Fibroblast of skin of left quadriceps (primary cell): ENCODE measurements at regions not wholly inside any gene's neighbourhood (a gene's known extent, or its start where the extent isn't known, plus 50 kb on each side); places are given as distances from the start of the nearest gene placed in this dataset.

ENCODE experiments used
- DNase-seq, 2 experiments: peaks; one replicate each; pipeline ENCODE4 v3.0.0-alpha.2; 2013; ENCODE audit warnings: low read depth in 2 of 2

- no peak for DNase-seq
Observed at GRCh38 chr2:37544591-37545031, 126.8 kb downstream of the CDC42EP3 start.

DNA sequence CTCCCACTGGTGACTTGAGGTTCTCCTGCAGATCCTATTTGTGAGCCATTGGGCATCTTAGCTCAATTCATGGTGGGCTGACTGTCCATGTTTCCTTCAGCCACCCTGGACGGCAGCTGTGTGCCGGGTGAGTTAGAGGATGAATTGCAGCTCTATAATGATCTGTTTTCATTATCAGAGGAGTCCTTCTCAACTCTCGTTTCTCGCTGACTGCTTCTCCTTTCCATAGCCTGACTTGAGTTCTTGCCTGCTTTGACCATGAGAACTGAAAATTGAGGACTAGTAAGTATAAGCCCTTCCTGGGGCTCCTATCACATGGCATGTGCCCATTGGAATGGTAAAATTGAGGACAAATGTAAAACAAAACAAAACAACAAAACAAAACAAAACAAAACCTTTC is 121.8 kb downstream of the CDC42EP3 start:
- DNase-seq, result no peak

DNA sequence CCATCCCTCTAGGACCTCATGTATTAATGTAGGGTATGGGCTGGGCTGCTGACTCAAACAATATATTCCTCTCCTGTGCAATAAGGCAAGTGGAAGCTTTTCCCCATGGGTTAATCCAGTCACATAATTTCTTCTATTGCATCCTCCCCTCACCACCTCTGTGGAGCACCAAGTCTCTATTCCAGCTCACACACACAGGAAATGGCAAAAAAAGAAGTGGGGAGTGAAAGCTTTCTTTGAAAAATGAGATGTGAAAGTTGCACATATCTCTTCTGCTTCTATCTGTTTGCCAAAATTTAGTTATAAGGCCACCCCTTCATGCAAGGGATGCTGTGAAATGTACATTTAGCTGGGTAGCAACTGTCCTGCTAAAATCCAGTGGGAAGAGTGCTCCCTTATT is 121.3 kb downstream of the CDC42EP3 start:
- no peak for DNase-seq

DNA sequence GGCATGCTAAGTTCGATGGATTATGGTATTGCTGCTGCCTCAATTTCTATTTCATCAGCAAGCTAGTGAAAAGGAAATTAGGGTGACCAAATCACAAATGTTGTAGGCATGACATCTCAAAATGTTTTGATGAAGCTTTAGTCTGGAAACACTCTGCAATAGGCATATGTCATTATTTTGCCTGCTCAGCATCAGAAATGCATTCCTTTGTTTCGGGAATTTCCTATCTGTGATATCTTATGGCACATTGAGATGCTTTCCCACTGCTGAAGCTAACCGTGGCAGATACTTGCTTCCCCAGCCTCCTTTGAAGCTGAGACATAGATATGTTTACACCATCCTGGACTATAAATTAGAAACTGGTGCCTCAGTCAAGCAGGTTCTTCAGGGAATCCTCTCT is 119.7 kb downstream of the CDC42EP3 start:
- DNase-seq, result no peak

DNA sequence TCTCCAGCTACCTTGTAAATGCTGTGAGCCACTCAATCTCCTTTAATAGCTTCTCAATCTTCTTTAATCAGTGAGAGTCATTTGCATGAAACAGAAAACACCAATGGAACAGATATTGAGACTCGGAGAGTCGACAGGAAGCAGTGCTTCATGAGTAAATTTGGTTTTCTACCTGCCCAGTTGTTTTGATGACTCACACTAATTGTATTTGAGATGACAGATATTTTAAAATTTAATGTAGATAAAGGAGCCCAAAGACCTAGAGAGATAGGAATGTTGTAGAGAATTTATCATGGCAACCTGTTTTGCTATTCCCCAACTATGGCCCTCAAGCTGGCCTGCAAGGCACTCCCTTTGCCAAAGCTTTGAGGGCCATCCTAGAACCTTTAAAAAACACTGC is 119.1 kb downstream of the CDC42EP3 start:
- DNase-seq, result no peak

GRCh38 chr2:37553411-37554154 is 117.9 kb downstream of the CDC42EP3 start:
- no peak for DNase-seq

DNA sequence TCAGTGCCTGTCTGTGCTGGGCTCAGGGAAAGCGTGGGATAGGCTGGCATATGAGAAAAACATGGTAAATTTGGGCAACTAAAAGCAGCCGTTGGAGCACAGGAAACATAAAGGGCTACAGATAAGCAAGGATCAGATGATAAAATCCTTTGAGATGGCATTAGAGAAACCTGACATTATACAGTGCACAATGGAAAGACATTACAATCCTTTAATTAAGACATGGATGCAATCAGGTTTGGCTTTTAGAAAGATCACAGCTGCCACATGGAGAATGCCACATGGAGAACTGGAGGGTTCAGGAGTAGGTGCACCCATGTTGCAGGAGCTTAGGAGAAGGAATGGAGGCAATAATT is 117.3 kb downstream of the CDC42EP3 start:
- no peak for DNase-seq

DNA sequence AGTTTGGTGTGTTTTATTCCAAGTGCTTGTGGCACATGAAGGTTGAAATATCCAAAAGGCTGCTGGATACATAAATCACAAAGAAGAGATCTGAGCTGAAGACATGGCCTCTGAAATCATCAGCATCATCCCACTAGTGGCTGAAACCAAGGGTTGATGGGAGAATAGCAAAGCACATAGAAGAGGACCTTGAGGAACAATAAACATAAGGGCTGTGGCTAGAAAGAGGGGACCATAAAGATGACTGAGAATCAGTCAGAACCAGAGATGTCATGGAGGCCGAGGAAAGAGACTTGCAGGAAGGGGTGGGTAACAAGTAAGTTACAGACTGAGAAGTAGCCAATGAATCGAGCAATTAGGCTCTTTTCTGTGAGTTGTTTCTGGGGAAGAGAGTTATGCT is 116.8 kb downstream of the CDC42EP3 start:
- no peak for DNase-seq

DNA sequence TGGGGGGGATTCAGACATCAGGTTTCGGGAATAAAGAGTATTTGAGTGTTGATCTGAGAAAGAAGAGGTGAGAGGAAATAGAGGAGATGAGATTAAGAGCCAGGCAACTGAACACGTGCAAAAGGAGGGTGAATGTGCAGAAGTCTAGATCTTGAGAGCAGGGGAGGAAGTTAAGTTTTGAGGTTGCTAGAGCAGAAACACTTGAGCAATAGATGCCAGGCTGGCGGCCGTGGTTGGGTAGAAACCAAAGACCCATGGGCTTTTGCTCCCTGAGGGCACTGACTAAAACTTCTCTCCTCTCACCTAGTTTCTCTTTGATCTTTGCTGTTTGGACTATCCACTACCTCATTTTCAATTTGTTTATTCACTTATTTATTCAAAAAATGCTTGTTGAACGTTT is 116.0 kb downstream of the CDC42EP3 start:
- DNase-seq, result no peak

DNA sequence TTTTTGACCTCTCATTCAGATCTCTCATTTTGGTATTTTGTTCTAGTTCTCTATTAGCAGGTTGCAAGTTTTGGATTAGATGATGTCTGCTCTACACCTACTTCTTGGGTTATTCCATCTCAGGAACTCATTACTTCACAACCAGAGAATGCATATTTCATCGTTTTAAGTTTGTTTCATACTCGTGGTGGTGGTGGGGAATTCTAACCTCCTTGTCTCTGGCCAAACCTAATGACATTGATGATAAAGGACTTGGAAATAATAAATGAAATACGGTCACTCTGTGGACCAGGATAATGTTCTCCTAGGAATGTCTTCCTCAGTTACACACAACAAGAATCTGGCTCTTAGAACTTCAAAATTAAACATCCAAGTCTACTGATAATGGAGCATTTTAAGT is 115.2 kb downstream of the CDC42EP3 start:
- no peak for DNase-seq

- DNase-seq, result no peak
Observed at GRCh38 chr2:37558623-37559022, 112.8 kb downstream of the CDC42EP3 start.

- no peak for DNase-seq
Observed at GRCh38 chr2:37560241-37560848, 111.1 kb downstream of the CDC42EP3 start.

GRCh38 chr2:37560863-37561614 is 110.4 kb downstream of the CDC42EP3 start:
- DNase-seq, result no peak

GRCh38 chr2:37561615-37562569 is 109.5 kb downstream of the CDC42EP3 start:
- peak; percentile 76 to 80 for DNase-seq

GRCh38 chr2:37563375-37564015 is 107.9 kb downstream of the CDC42EP3 start:
- DNase-seq, result no peak

DNA sequence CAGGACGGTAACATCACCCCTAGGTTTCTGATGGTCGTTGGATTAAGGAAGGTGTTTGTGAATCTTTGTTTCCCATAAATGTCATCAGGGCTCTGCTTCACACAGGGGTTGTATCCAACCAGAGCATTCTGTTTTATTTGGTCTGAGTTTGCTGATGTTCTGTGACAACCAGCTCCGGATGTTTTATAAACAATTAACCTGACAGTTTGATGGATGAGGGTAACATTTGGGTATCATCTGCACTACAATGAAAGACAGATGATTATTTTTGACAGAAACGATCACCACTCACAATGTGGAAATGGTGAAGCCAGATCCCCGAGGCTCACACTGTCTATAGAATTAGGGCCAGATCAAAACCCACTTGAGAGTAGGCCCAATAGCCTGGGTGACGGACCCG is 107.1 kb downstream of the CDC42EP3 start:
- no peak for DNase-seq

DNA sequence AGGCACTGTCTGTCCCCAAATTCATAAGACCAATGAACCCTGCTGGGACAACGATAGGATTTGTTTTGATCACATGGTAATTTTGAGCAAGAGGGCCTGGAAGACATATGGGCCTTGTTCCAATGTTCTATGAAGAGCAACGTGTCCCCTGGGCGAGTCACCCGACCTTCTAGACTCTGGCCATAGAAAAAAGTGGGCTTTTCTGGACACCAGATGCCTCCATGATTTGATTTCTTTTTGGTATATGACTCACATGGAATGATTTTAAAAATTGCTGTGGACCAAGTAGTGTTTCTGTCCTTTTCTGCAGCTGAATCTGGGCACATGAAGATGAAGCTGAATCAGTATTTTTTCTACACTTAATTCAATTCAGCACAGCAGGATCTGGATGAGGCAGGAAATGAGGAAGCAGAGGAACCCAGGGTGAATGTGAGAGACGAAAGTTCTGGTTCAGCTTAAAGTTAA is 104.9 kb downstream of the CDC42EP3 start:
- peak in 1 of 2 experiments; percentile 45 for DNase-seq

DNA sequence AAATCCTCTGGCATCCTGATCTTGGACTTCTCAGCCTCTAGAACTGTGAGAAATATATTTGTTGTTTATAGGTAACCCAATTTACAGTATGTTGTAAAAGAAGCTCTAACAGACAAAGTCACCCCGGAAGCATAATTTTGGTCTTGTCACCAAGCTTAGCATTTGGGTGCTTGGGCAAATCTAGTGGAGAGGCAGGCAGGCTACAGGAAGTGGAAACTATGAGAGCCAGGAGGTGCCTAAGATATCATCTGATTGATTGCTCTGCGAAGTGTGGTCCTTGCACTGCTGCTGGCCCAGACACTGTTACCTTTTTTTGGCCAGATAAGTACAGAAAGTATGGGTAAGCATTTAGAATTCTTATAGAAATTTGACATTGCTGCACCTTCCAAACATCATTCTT is 102.9 kb downstream of the CDC42EP3 start:
- no peak for DNase-seq

DNA sequence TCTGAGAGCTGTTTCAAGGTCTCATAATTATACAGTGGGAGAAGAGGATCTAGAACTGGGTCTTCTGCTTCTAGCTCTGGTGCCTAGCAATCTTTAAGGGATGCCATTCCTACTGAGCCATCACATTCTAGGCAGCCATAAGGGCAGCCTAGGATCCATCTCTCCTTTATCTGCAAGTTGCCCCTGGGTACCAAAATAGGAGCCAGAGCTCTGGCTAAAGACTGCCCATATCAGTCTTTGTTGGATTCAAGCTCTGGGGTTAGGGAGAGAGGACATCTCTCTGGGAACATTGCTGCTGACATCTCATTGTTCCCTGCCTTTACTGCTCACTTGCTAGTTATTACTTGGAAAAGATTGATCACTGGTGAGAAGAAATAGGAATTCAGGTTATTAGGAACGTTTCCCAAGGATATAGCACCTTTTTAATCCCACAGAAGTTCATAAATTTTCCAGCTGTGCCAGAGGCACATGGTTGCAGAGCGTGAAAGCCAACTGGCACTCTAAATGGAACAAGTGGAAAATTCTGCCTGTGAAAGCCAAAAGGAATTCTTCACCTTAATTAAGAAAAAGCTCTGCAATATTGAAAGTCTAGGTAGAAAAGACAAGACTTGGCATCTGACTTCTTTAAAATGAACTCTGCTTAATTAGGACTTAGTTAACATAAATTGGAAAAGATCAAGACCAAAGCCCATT is 102.2 kb downstream of the CDC42EP3 start:
- no peak for DNase-seq

DNA sequence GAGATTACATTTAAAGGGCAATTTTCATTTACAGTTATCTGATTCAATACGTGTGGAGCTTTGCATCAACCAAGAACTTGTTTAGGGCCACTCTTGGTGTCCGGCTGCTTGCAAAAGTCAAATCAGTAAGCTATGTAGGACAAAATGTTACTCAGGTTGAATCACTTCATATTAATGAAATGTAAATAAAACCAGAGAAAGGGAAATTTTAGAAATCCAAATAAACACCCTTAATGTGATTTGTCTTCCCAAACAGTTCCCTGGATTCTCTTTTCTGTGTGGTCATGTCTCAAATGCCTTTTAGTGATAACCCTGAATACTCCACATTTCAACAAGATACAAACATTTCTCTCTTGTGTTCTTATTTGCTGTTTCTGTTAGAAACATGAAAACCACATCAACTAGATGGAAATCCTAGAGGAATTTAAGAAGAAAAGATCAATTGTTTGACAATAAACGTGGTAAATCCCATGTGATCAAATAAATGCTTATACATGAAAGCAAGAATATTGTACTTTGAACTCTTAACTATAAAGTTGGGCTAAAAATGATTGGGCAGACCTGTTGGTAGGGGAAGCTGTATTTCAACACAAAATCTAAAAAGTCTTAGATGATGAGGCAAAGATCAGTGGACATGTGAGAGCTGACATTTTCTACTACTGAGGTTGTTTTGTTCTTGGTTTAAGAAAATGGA is 101.3 kb downstream of the CDC42EP3 start:
- DNase-seq, result no peak
